ENCODE measurements at regions not wholly inside any gene's neighbourhood (a gene's known extent, or its start where the extent isn't known, plus 50 kb on each side); places are given as distances from the start of the nearest gene placed in this dataset.

DNA sequence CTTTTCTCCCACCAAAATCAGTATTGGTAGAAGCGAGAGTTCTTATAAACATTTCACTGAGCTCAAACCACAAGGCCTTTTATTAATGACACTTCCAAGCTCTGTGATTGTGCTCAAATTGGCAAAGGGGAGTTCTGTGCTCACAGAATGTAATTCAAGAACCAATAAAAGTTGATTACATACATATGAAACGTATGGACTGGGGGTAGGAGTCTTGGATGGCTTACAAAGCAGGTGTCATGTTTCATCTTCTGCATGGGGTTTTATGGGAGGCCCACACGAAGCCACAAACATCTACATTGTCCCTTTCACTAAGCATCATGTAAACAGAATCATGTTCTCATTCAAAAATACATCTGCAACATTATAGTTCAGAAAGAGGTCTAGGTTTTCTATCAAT lies 828.3 kb downstream of the VRK1 start:
- ATAC-seq = no peak
- intact Hi-C loops (cut with DNase I) = no loop called here

DNA sequence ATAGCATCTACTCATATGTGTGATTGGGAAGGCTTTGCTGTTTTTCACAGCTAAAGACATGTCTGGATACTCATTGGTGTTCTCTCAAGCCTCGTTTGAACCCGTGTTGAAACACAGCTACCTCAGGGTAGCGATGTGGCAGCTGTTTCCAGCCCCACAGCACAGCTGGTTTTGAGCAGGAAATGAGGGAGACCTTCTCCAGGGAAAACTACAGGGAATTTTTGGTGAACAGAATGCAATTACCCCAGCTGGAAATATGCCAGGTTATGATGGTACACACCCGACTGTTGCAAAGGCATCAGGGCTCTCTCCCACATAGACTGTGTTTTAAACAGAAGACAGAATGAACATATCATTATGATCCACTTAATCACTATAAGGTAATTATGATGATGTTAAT lies 828.9 kb downstream of the VRK1 start:
- no peak for DNase-seq
- intact Hi-C loops (cut with DNase I) = no loop called here
- ATAC-seq = no peak

More for the DNA sequence above, 828.3 kb downstream of the VRK1 start:
- DNase-seq = no peak

DNA sequence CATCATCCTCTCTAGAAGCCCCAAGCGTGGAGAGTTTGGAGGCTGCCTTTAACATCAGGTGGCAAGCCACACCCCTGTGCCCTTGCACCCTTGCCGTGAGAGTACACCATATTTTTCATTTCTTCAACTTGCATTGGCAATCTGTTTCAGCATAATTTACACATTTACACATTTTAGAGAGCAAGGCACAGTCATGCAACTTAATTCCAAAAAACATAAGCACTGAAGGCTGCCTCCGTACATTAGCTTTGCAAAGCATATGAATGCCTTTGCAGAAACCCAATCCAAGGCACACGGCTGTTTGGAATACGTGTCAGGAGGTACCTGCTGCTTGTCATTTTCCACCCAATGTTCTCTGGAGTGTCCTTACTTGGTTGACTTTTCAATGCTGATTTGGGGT lies 833.1 kb downstream of the VRK1 start:
- no peak for ATAC-seq
- intact Hi-C loops (cut with DNase I) = no loop called here
- no peak for DNase-seq

DNA sequence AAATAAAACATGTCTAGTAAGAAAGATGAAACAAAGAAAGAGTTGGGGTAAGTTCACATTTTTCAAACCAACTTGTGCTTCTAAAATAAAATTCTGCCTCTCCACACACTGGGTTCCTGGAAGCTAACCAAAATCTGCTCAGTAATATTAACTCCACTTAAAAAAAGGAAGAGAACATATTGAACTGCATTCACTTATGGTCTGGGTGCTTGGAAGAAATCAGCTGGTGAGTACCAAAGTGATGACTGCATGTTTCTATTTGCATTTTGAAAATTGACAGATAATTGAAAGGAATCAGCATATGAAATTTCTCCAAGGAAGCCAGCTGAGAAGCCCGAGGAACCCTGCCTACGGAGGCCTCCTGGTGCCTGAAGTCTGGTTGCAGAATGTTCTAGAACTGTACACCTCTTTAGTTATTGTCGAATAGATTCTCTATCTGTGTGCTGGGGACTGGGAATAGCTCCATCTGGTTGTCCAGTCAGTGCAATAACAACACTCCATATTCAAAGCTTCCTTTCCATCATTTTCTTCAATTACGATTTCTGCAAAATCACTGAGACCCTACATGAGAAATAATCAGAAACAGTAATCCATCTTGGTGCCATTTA lies 836.1 kb downstream of the VRK1 start:
- ATAC-seq = no peak

DNA sequence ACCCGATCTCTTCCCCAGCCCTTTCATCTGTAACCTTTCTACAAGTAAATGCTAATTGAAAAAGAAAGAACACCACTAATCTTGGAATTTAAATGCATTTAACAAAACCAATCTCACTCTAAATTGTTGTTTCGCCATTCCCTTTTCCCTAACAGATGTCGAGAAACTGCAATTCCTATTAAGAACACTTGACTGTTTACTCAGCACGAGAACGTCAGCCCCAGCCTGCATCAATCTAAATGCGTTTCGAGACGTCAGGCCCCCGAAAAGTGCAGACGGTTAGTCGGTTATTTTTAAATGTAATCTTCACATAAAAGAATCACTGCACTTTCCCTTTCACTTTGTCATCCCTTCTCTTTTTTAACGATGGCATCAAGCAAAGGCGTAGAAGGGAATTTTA lies 837.6 kb downstream of the VRK1 start:
- no peak for ATAC-seq
- intact Hi-C loops (cut with DNase I) = no loop called here
- no peak for DNase-seq

More for the DNA sequence above, 836.1 kb downstream of the VRK1 start:
- no peak for DNase-seq
- intact Hi-C loops (cut with DNase I) = no loop called here

DNA sequence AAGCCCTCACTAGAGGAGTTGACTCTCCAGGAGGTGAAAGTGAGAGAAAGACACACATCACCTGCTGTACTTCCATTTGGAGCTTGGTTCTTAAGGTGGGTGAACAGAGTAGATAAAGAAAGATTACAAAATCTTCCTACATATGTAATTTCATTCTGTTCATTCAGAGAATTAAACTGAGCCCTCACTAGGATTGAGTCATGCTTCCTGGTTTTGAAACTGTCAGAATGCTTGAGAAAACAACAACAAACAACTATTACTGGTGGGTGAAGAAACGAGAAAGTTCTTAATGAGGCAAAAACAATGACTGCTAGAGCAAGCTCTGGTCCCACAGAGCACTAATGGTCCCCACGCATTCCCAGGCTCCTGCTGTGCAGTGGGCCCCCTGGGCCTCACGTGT lies 841.7 kb downstream of the VRK1 start:
- intact Hi-C loops (cut with DNase I) = no loop called here
- DNase-seq (no peak), ATAC-seq (no peak)

DNA sequence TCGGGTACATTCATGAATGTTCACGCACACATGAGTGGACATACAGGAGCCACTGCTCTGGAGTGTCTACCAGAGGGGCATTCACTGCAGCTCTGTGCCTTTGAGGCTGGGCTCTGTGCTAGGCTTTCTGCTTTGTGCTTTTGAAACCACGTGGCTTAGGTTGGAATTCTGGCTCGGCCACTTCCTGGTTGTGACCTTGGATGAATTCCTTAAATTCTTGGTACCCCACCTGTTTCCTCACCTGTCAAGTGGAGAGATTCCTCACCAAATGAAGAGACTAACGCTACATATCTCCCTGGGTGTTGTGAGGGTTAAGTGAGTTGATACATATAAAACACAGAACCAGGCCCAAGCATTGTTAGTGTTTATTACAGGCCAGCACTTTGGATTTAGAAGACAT lies 842.8 kb downstream of the VRK1 start:
- ATAC-seq (no peak), DNase-seq (no peak)
- intact Hi-C loops (cut with DNase I) = no loop called here

DNA sequence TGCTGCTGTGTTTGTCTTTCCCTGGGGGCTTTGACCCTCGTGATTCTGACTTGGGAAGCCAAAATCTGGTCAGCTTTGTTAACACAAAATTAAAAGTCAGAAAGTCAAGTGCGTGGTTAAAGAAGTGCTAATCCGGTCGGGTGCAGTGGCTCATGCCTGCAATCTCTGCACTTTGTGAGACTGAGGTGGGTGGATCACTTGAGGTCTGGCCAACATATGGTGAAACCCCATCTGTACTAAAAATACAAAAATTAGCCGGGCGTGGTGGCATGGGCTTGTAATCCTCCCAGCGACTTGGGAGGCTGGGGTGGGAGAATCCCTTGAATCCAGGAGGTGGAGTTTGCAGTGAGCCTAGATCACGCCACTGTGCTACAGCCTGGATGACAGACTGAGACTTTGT lies 844.6 kb downstream of the VRK1 start:
- no peak for ATAC-seq
- intact Hi-C loops (cut with DNase I) = no loop called here
- DNase-seq = no peak

DNA sequence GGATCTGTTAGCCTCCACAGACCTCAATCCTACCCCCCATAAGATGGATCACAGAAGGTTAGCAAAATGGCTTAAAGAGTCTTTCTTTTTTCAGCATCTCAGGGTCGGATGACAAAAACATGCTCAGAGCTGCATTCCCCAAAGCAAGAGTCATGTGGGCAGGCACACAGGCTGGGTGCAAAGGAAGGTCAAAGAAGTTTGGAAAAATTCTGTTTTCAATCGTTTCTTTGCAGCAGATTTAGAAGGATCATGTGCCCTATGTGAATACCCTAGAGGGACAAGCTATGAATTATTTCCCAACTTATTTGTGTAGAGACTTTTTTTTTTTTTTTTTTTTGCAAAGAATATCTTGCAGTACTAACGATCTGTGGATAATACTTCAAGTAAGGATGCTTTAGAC lies 845.4 kb downstream of the VRK1 start:
- ATAC-seq (no peak), DNase-seq (no peak)
- intact Hi-C loops (cut with DNase I) = no loop called here

DNA sequence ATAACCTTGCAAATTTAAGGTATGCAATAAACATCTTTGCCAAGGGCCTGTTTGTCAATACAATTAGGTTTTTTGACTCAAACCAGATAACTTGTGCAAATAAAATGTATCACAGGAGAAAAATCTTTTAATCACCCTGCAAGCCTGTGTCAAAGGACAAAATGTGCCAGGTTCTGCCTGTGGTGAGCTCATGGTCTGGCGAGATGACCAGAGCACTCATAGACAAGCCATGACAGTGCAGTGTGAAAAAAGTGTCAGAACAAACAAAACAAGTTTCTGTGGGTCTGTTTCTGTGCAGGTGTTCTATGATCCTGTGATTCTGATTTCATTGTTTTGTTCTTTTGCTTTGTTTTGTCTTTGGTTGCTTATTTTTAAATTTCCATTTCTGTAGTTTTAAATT lies 847.2 kb downstream of the VRK1 start:
- no peak for ATAC-seq
- intact Hi-C loops (cut with DNase I) = no loop called here
- no peak for DNase-seq

DNA sequence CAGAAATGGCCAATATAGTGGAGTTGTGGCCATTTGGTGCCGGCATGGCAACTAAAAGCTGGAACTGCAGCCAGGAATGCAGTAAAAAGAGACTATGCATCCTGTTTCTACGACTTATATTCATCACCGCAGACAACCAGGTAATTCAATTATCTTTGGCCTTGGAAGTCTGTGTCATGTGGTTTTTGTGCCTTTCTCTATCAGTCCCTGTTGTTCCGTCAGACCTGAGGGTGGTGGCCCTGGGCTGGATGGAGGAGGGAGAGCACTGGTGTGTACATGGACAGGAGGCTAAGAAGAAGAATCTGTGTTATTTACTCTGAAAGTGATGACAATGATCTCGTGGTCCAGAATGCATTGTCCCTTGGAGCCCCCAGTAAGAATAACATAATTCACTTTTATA lies 852.6 kb downstream of the VRK1 start:
- DNase-seq (no peak), ATAC-seq (no peak)
- intact Hi-C loops (cut with DNase I) = no loop called here

DNA sequence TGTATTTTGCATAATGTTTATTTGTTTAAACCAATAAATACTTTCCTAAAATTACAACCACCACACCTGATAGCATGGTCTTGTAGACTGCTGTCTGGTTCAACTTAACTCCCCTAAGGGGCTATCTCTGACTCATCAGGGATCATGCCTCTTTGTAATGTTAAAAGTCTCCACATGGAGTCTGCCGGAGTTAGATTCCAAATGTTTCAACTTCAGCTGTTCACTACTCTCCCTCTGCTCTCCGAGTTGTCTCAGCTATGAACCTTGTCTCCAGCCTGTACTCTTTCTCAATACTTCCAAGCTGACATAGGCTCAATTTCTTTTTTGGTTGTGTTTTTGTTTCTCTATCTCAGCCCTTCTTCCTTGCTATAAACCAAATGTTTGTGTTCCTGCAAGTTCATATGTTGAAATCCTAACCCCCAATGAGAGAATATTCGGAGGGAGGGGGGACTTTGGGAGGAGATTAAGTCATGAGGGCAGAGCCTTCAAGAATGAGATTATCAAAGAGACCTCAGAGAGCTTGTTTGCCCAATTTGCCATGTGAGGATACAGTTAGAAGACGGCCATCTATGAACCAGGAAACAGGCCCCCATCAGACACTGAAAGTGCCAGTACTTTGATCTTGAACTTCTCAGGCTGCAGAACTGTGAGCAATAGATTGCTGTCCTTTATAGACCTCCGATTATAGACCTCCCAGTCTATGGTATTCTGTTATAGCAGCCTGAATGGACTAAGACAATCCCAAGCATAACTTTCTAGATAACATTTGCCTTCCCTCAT lies 858.2 kb downstream of the VRK1 start:
- intact Hi-C loops (cut with DNase I) = no loop called here
- ATAC-seq (peak in 1 of 2 donors; percentile 70), DNase-seq (no peak)

DNA sequence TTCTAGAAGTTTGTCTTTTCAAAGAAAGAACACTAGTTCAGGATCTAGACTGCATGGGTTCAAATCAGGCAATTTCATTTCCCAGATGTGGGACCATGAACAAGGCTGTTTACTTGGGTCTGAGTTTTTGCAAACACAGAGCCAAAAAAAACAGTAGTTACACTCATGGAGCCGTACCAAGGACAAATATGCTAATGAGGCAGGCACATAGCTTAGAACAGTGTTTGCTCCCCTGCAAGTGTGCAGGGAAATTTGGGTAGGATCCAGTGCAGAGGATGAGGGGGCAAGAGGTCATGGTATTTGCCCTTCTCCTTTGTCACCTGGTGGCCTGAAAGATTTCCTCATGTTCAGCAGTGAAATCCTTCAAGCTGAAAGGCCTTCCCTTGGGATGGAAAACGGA lies 860.4 kb downstream of the VRK1 start:
- no peak for DNase-seq
- intact Hi-C loops (cut with DNase I) = no loop called here
- no peak for ATAC-seq

DNA sequence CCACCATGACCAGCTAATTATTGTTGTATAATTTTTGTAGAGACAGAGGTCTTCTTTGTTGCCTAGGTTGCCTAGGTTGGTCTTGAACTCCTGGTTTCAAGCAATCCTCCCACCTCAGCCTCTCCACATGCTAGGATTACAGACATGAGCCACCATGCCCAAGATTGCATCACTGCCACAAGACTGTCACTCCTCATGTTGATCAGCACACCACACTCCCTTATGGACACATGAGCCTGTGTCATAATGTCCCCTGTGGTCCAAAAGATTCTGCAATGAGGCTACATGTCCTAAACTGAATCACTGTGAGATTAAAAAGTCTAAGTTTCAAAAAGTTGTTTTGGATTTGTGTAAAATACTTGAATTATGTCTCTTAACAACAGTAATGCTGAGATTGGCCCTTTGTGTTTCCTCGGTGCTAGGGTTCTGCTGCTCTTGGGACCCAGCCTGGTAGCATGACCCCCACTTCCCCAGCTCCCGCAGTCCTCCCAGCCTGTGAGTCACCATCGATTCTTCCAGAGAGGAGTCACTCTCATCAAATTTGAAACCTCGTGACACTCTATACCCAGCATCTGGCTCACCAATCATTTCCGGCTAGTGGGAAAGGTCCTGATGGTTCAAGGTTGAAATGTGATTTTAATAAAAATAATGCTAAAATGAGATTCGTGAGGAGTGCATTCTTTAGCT lies 890.9 kb downstream of the VRK1 start:
- DNase-seq (no peak), ATAC-seq (no peak)
- intact Hi-C loops (cut with DNase I) = no loop called here

DNA sequence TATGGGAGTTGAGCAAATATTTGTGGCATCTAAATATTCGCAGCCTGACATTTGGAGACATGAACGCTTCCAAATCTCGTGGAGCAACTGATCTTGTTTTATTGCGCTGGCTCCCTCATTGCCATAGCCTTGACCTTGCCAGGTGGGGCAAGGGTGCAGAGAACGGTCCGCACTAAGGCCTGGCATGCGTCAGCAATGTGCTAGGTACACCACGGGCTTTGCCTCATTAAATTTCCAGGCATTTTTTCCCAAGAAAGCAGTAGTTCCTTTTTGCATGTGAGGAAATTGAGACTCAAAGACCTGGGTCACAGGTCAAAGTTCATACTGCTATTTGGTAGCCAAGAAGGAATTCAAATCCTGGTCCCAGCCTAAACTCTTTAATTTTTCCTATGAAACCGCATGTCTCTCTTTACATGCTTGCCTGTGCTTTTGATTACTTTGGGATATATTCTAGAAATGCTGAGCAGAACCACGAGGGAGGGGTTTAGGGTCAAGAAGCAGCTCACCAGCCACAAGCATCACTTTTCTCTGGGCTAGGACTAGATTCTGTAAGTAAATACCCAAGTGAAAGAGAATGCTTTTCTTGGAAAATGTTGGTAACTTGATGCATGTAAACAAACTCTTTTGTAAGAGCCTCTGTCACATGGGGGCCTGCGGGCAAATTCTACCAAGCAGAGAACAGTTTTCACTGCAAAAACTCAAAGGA lies 891.6 kb downstream of the VRK1 start:
- DNase-seq = no peak
- intact Hi-C loops (cut with DNase I) = no loop called here
- ATAC-seq = no peak

DNA sequence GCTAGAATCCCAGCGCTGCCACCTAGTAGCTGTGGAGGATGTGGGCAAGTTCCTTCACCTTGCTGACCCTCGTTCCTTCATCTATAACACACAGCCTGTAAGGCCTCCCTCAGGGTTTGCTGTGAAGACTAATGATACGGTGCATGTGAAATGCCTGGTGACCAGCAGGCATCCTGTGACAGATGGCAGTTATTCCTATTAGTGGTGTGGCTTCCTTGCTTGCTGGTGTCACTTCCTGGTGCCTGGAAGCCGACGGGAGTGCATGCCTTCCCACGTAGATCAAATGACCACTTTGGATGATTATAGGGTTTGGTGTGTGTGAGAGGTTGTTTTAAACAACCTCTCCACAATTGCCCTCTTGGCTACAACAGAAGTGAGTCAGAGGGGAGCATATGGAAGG lies 894.9 kb downstream of the VRK1 start:
- no peak for DNase-seq
- ATAC-seq = no peak
- intact Hi-C loops (cut with DNase I) = no loop called here

DNA sequence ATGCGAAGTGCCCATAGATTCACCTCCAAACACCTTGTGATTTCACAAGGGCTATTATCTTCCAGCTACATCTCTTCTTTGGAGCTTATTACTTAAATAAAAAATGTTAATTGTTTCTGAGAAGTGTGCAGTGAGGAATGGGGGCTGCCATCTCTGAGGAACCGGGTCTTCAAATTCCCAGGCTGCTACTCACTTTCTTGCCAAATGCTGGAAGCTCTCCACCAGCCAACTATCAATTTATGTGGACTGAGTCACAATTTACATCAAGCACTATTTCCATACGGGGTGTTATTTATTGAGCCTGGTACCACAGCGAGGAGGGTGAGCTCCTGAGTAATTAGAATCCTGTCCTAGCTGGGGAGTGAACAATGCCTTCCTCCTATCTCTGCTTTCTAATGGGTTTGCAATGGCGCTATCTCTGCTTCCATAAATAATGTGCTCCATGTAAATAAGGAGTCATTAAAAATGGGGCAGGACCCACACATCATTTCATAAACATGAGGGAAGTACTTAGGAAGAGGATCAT lies 898.3 kb downstream of the VRK1 start:
- DNase-seq = no peak
- ATAC-seq = no peak
- intact Hi-C loops (cut with DNase I) = no loop called here

DNA sequence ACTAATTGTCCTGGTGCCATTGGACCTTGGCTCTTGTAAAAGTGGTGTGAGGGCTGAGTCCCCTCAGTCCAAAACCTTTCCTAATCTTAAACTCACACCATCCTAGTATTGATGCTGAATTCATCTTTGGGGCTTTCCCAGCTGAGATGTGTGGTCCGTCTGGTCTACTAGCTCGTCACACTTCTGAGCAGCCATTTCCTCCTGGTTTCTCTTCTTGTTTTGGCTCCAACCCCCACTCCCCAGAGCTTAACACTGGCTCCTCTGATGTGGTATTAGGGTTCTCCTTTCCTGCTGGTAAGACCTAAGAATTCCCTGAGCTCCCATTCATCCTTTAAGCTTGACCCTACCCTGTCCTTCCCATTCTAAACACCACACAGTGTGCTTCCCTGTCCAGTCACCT lies 900.6 kb downstream of the VRK1 start:
- intact Hi-C loops (cut with DNase I) = no loop called here
- ATAC-seq (no peak), DNase-seq (no peak)

DNA sequence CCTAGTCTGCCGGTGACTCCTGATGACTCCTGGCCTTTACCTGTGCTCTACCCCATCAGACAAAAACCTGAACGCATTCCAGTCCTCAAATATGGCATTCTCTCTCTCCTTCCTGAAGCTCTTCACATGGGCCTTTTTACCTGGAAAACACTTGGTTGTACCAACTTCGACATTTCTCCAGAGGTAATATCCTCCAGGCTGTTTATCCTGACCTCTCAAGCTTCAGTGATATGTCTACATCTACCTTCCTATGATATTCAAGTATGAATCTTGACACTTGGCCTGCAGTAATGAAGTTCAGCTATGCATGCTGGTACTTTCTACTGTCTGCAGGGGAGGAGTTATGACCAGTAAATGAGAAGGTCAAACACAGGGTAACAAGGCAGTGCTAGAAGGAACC lies 901.8 kb downstream of the VRK1 start:
- no peak for ATAC-seq
- intact Hi-C loops (cut with DNase I) = no loop called here
- DNase-seq = no peak

Measured in left cardiac atrium (tissue), 4 donors.